A673 (cell line): ENCODE measurements at regions not wholly inside any gene's neighbourhood (a gene's known extent, or its start where the extent isn't known, plus 50 kb on each side); places are given as distances from the start of the nearest gene placed in this dataset.

ENCODE experiments used
- BruUV-seq: library from RNA; stranded (reverse); fragments of 400-500 nt; replicated peaks from 2 replicates; lab custom pipeline; 2021; lab: Mats Ljungman, UMichigan
- CTCF ChIA-PET: fragments of 300-600 bp; sonication (Branson Sonifier 250); formaldehyde crosslinking; loops from one replicate; lab custom pipeline; 2022; ENCODE audit warnings: antibody characterized with exemption; lab: Charles Lee
- POLR2A ChIA-PET: fragments of 300-600 bp; sonication (Branson Sonifier 250); formaldehyde crosslinking; loops from one replicate; lab custom pipeline; 2022; ENCODE audit warnings: antibody characterized with exemption; ENCODE audit not compliant: low non-redundant PET; lab: Charles Lee
- DNase-seq: peaks from one replicate; pipeline ENCODE4 v3.0.0-alpha.2; 2015; ENCODE audit warnings: low spot score
- H3K27ac ChIP-seq: fragments of 200-600 bp; sonication (generic); 2 replicates; pipeline ENCODE4 v1.5.1; 2016; ENCODE audit warnings: mixed run types, low read depth, mild to moderate bottlenecking, mixed read lengths, antibody characterized with exemption, low read length; ENCODE audit not compliant: poor library complexity, severe bottlenecking
- H3K27me3 ChIP-seq: fragments of 200-600 bp; sonication (generic); replicated peaks from 2 replicates; pipeline ENCODE4 v1.6.1; 2017; ENCODE audit warnings: mixed run types, low read depth, mild to moderate bottlenecking, mixed read lengths, antibody characterized with exemption, low read length; ENCODE audit not compliant: insufficient read depth, poor library complexity
- H3K36me3 ChIP-seq: fragments of 200-600 bp; sonication (generic); 2 replicates; pipeline ENCODE4 v1.6.1; 2016; ENCODE audit warnings: mixed run types, mild to moderate bottlenecking, mixed read lengths, antibody characterized with exemption, low read length; ENCODE audit not compliant: insufficient read depth, poor library complexity, severe bottlenecking
- H3K4me1 ChIP-seq: fragments of 200-600 bp; sonication (generic); 2 replicates; pipeline ENCODE4 v1.6.1; 2017; ENCODE audit warnings: mixed run types, mild to moderate bottlenecking, mixed read lengths, antibody characterized with exemption, low read length; ENCODE audit not compliant: insufficient read depth, poor library complexity, severe bottlenecking
- H3K4me3 ChIP-seq: fragments of 200-600 bp; sonication (generic); 2 replicates; pipeline ENCODE4 v1.5.1; 2016; ENCODE audit warnings: low read depth, mixed run types, mild to moderate bottlenecking, mixed read lengths, low read length; ENCODE audit not compliant: poor library complexity, severe bottlenecking
- H3K9me3 ChIP-seq: fragments of 200-600 bp; sonication (generic); 2 replicates; pipeline ENCODE4 v1.6.1; 2016; ENCODE audit warnings: mixed run types, low read depth, mild to moderate bottlenecking, mixed read lengths, antibody characterized with exemption, low read length; ENCODE audit not compliant: poor library complexity, severe bottlenecking
- EZH2 ChIP-seq: fragments of 200-600 bp; sonication (generic); IDR thresholded peaks from 2 replicates; pipeline ENCODE4 v1.6.1; 2017; ENCODE audit warnings: borderline replicate concordance, low read depth, mild to moderate bottlenecking, mixed read lengths, antibody characterized with exemption, low read length; ENCODE audit not compliant: poor library complexity, severe bottlenecking
- intact Hi-C: fragments of 100-400 bp; cut with micrococcal nuclease; formaldehyde crosslinking; loops from one replicate; pipeline ENCODE4 v1.10.0; 2022; ENCODE audit not compliant: unreplicated experiment
- TF ChIP-seq, protein P1 (sequence below): fragments of 300-800, 200-600 bp; sonication (generic); conservative IDR thresholded peaks from 2 replicates; pipeline ENCODE4 v1.5.1; 2017; ENCODE audit warnings: low read depth, mild to moderate bottlenecking, antibody characterized with exemption, low read length, moderate library complexity, mixed read lengths

DNA sequence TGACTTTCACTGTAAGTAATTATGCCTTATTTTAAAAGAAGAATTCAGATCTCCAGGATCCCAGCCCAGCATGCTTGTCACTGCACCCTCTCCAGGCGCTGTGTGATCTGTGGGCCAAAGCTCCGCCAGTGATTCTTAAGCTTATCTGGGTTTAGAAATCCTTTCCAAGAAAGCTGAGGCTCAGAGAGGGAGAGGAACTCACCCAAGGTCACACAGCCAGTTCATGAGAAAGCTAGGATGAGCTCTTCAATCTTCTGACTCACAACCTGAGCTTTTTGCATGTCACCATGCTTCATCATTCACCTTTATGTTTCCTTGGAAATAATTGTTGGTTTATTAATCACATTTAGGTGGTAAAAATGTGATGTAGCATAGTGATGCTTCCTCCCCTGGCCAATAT lies 136.6 kb upstream of the HAND1 start:
- Histone ChIP-seq H3K36me3 (no peaks in the 10 kb centered on the region), H3K4me3 (no peak overlapping the region), H3K4me1 (peaks cover 5% of the 10 kb centered on the region), H3K27ac (no peak overlapping the region), H3K27me3 (peaks cover 20% of the 10 kb centered on the region), H3K9me3 (no peaks in the 10 kb centered on the region)
- no peak for DNase-seq
- intact Hi-C loops, result no loop called here
- ChIA-PET CTCF (no interaction called here), POLR2A (no interaction called here)
- no TSS peak for BruUV-seq
- TF ChIP-seq EZH2, result no peak
- TF ChIP-seq, protein P1, sequence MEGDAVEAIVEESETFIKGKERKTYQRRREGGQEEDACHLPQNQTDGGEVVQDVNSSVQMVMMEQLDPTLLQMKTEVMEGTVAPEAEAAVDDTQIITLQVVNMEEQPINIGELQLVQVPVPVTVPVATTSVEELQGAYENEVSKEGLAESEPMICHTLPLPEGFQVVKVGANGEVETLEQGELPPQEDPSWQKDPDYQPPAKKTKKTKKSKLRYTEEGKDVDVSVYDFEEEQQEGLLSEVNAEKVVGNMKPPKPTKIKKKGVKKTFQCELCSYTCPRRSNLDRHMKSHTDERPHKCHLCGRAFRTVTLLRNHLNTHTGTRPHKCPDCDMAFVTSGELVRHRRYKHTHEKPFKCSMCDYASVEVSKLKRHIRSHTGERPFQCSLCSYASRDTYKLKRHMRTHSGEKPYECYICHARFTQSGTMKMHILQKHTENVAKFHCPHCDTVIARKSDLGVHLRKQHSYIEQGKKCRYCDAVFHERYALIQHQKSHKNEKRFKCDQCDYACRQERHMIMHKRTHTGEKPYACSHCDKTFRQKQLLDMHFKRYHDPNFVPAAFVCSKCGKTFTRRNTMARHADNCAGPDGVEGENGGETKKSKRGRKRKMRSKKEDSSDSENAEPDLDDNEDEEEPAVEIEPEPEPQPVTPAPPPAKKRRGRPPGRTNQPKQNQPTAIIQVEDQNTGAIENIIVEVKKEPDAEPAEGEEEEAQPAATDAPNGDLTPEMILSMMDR, result no peak

DNA sequence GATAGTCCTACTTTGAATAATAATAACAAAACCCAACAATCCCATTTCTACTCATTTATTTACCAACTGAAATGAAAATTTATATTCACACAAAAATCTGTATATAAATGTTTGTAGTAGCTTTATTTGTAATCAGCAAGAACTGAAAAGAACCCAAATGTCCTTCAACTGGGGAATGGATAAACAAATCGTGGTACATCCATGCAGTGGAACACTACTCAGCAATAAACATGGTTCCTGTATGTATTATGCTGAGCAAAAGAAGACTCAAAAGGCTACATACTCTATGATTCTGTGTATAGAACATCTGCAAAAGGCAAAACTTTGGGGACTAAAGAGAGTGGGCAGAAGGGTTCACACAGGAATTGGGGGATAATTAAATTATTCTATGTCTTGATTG lies 136.1 kb upstream of the HAND1 start:
- H3K27me3 ChIP-seq, result peaks cover 20% of the 10 kb centered on the region
- no peaks in the 10 kb centered on the region for H3K36me3 ChIP-seq
- intact Hi-C loops, result no loop called here
- POLR2A ChIA-PET, result no interaction called here
- no peak overlapping the region for H3K4me3 ChIP-seq
- BruUV-seq, result no TSS peak
- no peak for TF ChIP-seq EZH2
- TF ChIP-seq, protein P1, result no peak
- CTCF ChIA-PET, result no interaction called here
- H3K4me1 ChIP-seq, result peaks cover 5% of the 10 kb centered on the region
- DNase-seq, result no peak
- H3K9me3 ChIP-seq, result no peaks in the 10 kb centered on the region
- no peak overlapping the region for H3K27ac ChIP-seq

DNA sequence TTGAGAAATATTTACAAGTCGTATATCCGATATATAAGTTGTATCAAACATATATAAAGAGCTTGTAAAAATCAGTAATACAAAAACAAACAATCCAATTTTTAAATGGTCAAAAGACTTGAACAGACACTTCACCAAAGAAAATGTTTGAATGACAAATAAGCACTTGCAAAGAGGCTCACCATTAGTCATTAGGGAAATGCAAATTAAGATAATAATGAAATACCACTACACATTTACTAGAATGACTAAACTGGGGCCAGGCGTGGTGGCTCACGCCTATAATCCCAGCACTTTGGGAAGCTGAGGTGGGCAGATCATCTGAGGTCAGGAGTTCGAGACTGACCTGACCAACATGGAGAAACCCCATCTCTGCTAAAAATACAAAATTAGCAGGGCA lies 134.6 kb upstream of the HAND1 start:
- Histone ChIP-seq H3K27ac (no peak overlapping the region), H3K36me3 (no peaks in the 10 kb centered on the region), H3K9me3 (no peaks in the 10 kb centered on the region), H3K27me3 (peaks cover 20% of the 10 kb centered on the region), H3K4me3 (no peak overlapping the region), H3K4me1 (peaks cover 5% of the 10 kb centered on the region)
- intact Hi-C loops, result no loop called here
- BruUV-seq, result no TSS peak
- ChIA-PET POLR2A (no interaction called here), CTCF (interaction anchor here (1.1 kb wide), 1 partner anchor 19 kb away, joined by 3 read pairs; no protein-coding TSS in a partner anchor)
- TF ChIP-seq, protein P1, result no peak
- no peak for TF ChIP-seq EZH2
- no peak for DNase-seq
